ENCODE measurements at regions not wholly inside any gene's neighbourhood (a gene's known extent, or its start where the extent isn't known, plus 50 kb on each side); places are given as distances from the start of the nearest gene placed in this dataset.
"Not testable (repeated sequence)": the region's sequence is repeated elsewhere in the genome, so short reads cannot be mapped to it uniquely, and the experiment has no call there.

- TF ChIP-seq, protein P1, sequence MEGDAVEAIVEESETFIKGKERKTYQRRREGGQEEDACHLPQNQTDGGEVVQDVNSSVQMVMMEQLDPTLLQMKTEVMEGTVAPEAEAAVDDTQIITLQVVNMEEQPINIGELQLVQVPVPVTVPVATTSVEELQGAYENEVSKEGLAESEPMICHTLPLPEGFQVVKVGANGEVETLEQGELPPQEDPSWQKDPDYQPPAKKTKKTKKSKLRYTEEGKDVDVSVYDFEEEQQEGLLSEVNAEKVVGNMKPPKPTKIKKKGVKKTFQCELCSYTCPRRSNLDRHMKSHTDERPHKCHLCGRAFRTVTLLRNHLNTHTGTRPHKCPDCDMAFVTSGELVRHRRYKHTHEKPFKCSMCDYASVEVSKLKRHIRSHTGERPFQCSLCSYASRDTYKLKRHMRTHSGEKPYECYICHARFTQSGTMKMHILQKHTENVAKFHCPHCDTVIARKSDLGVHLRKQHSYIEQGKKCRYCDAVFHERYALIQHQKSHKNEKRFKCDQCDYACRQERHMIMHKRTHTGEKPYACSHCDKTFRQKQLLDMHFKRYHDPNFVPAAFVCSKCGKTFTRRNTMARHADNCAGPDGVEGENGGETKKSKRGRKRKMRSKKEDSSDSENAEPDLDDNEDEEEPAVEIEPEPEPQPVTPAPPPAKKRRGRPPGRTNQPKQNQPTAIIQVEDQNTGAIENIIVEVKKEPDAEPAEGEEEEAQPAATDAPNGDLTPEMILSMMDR (IDR thresholded peaks at IDR 0.05), result not testable (repeated sequence)
- not testable (repeated sequence) for TF ChIP-seq EZH2 (IDR thresholded peaks at IDR 0.05; ENCODE audit: borderline replicate concordance, insufficient read depth, low read depth, low read length, poor library complexity, severe bottlenecking)
These were observed 228.5 kb downstream of the CWH43 start for GRCh38 chr4:49214453-49215081.
